ENCODE measurements at regions not wholly inside any gene's neighbourhood (a gene's known extent, or its start where the extent isn't known, plus 50 kb on each side); places are given as distances from the start of the nearest gene placed in this dataset.
"Not testable (repeated sequence)": the region's sequence is repeated elsewhere in the genome, so short reads cannot be mapped to it uniquely, and the experiment has no call there.

GRCh38 chr6:134669485-134669884 is 280.4 kb downstream of the ALDH8A1 start:
- DNase-seq (ENCODE audit: low spot score): no peak

GRCh38 chr6:134667111-134667510 is 282.8 kb downstream of the ALDH8A1 start:
- DNase-seq (ENCODE audit: low spot score): no peak

- DNase-seq (ENCODE audit: low spot score): no peak
Observed at GRCh38 chr6:134666125-134666524, 283.8 kb downstream of the ALDH8A1 start.

GRCh38 chr6:134665029-134665723 is 284.7 kb downstream of the ALDH8A1 start:
- DNase-seq (ENCODE audit: low spot score): no peak

- no peak for DNase-seq (ENCODE audit: low spot score)
Observed at GRCh38 chr6:134663800-134664535, 285.9 kb downstream of the ALDH8A1 start.

- DNase-seq (ENCODE audit: low spot score): no peak
Observed at GRCh38 chr6:134663356-134663755, 286.5 kb downstream of the ALDH8A1 start.

GRCh38 chr6:134662077-134662700 is 287.7 kb downstream of the ALDH8A1 start:
- no peak for DNase-seq (ENCODE audit: low spot score)

GRCh38 chr6:134659885-134660284 is 290.0 kb downstream of the ALDH8A1 start:
- DNase-seq (ENCODE audit: low spot score): not testable (repeated sequence)

GRCh38 chr6:134658596-134658995 is 291.3 kb downstream of the ALDH8A1 start:
- no peak for DNase-seq (ENCODE audit: low spot score)

GRCh38 chr6:134657751-134658527 is 292.0 kb downstream of the ALDH8A1 start:
- DNase-seq (ENCODE audit: low spot score): no peak

GRCh38 chr6:134657343-134657742 is 292.6 kb downstream of the ALDH8A1 start:
- DNase-seq (ENCODE audit: low spot score): no peak

GRCh38 chr6:134654751-134655150 is 295.1 kb downstream of the ALDH8A1 start:
- no peak for DNase-seq (ENCODE audit: low spot score)

GRCh38 chr6:134651519-134651918 is 298.4 kb downstream of the ALDH8A1 start:
- DNase-seq (ENCODE audit: low spot score): no peak

- no peak for DNase-seq (ENCODE audit: low spot score)
Observed at GRCh38 chr6:134647861-134648260, 302.0 kb downstream of the ALDH8A1 start.

- DNase-seq (ENCODE audit: low spot score): no peak
Observed at GRCh38 chr6:134642819-134643218, 307.1 kb downstream of the ALDH8A1 start.

- no peak for DNase-seq (ENCODE audit: low spot score)
Observed at GRCh38 chr6:134642279-134642678, 307.6 kb downstream of the ALDH8A1 start.

- DNase-seq (ENCODE audit: low spot score): peak; percentile 87
Observed at GRCh38 chr6:134640975-134641429, 308.9 kb downstream of the ALDH8A1 start.

- DNase-seq (ENCODE audit: low spot score): no peak
Observed at GRCh38 chr6:134640229-134640628, 309.7 kb downstream of the ALDH8A1 start.

GRCh38 chr6:134637847-134638437 is 312.0 kb downstream of the ALDH8A1 start:
- no peak for DNase-seq (ENCODE audit: low spot score)

- no peak for DNase-seq (ENCODE audit: low spot score)
Observed at GRCh38 chr6:134637282-134637681, 312.6 kb downstream of the ALDH8A1 start.

- peak; percentile 46 for DNase-seq (ENCODE audit: low spot score)
Observed at GRCh38 chr6:134636186-134636799, 313.6 kb downstream of the ALDH8A1 start.
